ENCODE measurements at regions not wholly inside any gene's neighbourhood (a gene's known extent, or its start where the extent isn't known, plus 50 kb on each side); places are given as distances from the start of the nearest gene placed in this dataset.

DNA sequence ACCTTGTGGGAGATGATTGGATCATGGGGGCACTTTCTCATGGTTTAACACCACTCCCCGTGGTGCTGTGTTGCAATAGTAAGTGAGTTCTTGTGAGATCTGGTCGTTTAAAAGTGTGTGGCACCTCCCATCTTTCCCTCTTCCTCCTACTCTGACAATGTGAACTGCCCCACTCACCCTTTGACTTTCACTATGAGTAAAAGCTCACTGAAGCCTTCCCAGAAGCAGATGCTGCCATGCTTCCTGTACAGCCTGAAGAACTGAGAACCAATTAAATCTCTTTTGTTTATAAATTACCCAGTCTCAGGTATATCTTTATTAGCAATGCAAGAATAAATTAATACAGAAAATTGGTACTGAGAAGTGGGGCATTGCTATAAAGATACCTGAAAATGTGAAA lies 509.6 kb upstream of the CT83 start:
- TF ChIP-seq, protein P1, sequence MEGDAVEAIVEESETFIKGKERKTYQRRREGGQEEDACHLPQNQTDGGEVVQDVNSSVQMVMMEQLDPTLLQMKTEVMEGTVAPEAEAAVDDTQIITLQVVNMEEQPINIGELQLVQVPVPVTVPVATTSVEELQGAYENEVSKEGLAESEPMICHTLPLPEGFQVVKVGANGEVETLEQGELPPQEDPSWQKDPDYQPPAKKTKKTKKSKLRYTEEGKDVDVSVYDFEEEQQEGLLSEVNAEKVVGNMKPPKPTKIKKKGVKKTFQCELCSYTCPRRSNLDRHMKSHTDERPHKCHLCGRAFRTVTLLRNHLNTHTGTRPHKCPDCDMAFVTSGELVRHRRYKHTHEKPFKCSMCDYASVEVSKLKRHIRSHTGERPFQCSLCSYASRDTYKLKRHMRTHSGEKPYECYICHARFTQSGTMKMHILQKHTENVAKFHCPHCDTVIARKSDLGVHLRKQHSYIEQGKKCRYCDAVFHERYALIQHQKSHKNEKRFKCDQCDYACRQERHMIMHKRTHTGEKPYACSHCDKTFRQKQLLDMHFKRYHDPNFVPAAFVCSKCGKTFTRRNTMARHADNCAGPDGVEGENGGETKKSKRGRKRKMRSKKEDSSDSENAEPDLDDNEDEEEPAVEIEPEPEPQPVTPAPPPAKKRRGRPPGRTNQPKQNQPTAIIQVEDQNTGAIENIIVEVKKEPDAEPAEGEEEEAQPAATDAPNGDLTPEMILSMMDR (conservative IDR thresholded peaks at IDR 0.05): no peak
- TF ChIP-seq EZH2 (IDR thresholded peaks at IDR 0.05; ENCODE audit: low read depth): no peak
